Endothelial cell of hepatic sinusoid (primary cell): ENCODE measurements at regions not wholly inside any gene's neighbourhood (a gene's known extent, or its start where the extent isn't known, plus 50 kb on each side); places are given as distances from the start of the nearest gene placed in this dataset.

Source experiments
- in situ Hi-C: cut with HindIII; loops from 2 replicates; pipeline ENCODE4 v1.10.0; 2017; ENCODE audit warnings: low sequenced_read_pairs

DNA sequence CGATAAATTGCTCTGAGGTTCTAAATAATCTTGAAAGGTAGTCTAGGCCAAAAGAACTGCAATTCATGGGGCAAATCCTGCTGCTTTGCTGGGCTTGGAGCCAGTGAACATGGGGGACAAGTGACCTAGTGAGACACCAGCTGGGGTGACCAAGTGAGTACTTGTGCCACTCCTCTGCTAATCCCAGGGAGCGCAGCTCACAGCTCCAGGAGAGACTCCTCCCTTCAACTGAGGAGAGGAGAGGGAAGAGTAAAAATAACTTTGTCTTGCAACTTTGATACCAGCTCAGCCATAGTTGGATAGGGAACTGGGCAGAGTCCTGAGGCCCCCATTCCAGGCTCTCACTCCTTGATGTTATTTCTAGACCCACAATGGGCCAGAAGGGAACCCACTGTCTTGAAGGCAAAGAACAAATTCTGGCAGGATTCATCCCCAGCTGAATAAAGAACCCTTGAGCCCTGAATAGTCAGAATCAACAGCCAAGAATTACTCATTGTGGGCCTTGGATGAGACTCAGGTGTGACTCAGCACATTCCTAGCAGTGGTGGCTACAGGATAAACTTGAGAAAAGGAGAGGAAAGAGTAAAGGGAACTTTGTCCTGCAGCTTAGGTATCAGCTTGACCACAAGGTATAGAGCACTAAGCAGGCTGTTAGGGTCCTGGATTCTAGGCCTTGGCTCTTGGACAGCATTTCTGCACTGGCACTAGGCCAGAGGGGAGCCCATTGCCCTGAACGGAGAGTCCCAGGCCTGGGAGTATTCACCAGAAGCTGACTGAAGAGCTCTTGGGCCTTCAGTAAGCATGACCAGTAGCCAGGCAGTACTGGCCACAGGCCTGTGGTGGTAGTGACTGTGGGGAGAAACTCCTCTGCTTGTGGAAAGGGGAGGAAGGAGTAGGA, 288.3 kb upstream of the CDH18 start:
- in situ Hi-C loops = no loop called here

DNA sequence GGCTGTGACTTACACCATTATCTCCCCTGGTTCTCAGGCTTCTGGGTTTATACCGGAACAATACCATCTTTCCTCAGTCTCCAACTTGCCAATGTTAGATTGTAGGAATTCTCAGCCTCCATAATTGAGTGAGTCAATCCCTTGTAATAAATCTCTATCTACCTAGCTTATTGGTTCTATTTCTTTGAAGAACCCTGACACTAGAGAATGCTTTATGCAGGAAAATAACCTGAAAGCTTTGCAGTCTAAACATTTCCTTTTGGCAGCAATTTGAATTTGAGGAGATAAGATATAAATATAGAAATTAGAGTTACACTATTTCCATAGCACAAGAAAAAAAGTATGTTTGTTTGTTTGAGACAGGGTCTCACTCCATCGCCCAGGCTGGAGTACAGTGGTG, 278.1 kb upstream of the CDH18 start:
- in situ Hi-C loops = no loop called here

DNA sequence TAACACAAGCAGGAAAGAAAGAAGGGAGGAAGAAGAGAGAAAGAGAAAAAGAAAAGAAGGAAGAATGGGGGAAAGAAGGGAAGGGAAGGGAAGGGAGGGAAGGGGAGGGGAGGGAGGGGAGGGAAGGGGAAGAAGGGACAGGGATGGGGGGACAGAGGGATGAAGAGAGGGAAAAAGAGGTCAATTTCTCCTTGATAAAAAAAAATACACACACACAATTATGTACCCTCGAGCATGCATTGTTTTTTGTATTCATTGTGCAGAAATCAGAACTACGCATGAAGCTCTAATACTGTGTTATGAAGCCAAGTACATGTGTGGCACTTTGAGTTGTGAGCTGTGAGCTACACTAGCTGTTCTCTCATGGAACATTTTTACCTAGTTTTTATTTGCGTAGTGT, 274.9 kb upstream of the CDH18 start:
- in situ Hi-C loops = loop anchor here (5.0 kb wide), 1 partner anchor 34 kb away; no protein-coding TSS in a partner anchor

DNA sequence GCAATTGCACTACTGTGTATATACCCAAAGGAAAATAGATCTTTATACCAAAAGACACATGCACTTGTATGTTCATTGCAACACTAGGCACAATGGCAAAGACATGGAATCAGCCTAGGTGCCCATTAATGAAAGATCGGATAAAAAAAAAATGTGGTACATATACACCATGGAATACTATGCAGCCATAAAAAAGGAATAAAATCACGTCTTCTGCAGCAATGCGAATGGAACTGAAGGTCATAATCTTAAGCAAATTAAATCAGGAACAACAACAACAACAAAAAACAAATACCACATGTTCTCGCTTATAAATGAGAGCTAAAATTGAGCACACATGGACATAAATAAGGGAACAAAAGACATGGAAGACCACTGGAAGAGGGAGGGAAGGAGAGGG, 266.7 kb upstream of the CDH18 start:
- in situ Hi-C loops = no loop called here

DNA sequence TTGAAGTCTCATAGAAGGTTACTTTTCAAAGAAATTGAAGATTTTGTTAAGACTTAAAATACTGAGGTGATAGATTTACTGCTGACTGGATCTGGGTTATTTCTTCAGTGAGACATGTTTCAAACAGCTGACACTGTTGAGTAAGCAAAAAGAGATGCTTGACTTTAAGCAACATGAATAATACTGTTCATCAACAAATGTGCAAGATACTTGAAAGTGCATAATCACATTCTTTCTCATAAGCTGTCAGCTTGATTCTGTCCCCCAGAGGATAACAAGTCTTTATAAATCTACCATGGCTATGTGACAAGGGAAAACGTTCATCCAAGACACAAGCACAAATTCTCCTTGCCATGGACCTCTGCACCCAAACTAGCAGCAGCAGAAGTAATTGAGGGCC, 260.1 kb upstream of the CDH18 start:
- in situ Hi-C loops = no loop called here

DNA sequence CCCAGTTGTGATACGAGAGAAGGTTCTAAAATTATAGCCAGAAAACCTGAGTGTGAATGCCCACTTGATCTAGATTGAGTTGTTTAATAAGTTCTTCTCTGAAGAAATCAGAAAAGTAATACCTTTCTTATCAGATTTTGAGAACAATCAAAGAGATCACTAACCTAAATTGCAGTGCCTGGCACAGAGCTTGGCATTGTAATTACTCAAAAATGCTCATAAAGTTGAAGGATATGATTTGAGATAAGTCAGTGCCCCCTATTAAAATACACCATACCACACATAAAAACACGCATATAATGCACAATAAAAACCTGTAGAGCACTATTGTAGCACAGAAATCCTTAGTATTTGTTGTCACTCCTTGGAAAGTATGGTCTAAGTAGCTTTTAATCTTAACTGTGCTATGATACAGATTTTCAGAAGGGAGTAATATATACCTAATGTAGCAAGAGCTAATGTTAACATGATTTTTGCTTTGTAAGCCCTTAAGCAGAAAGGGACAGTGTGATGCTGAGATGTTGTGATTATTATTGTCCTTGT, 257.5 kb upstream of the CDH18 start:
- in situ Hi-C loops = no loop called here

DNA sequence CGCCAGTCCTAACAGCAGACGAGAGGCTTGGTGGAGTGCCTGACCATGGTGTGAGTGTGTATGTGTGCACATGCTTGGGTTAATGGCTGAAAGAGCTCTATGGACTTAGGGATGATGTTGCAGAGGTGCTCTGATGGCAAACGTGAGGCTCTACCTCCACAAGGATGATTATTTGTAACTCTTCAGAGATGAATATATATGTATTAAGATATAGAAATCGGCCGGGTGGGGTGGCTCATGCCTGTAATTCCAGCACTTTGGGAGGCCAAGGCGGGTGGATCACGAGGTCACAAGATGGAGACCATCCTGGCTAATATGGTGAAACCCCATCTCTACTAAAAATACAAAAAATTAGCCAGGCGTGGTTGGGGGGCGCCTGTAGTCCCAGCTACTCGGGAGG, 253.4 kb upstream of the CDH18 start:
- in situ Hi-C loops = no loop called here

DNA sequence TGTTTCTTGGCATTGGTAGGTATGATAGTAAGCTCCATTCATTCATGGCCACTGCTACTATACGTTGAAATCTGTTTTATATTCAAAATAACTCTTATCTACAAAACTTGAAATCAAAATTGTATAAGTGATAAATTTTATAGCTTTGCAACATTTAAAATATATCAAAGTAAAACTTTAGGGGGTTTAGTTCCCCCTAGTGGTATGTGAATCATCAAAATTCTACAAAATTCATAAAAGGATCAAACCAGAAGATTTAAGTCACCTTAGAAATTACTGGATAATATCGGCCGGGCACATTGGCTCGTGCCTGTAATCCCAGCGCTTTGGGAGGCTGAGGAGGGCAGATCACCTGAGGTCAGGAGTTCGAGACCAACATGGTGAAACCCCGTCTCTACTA, 243.0 kb upstream of the CDH18 start:
- in situ Hi-C loops = no loop called here

DNA sequence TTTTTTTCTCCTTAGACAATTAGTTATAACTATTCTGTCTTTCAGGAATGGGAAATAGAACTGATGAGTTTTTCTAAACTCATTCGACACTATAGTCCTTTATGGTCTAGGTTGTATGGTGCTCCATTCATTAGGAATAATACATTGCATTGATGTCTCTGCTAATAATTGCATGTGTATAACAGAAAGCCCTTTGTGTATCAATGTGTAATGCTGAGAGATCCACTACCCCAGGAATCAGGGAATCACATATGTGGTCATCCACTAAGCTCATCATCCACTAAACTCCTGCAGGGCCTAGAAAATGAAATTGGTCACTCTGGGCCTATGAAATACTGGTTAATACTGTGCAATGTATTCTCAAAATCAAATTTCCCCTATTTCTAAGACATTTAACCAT, 242.0 kb upstream of the CDH18 start:
- in situ Hi-C loops = no loop called here

DNA sequence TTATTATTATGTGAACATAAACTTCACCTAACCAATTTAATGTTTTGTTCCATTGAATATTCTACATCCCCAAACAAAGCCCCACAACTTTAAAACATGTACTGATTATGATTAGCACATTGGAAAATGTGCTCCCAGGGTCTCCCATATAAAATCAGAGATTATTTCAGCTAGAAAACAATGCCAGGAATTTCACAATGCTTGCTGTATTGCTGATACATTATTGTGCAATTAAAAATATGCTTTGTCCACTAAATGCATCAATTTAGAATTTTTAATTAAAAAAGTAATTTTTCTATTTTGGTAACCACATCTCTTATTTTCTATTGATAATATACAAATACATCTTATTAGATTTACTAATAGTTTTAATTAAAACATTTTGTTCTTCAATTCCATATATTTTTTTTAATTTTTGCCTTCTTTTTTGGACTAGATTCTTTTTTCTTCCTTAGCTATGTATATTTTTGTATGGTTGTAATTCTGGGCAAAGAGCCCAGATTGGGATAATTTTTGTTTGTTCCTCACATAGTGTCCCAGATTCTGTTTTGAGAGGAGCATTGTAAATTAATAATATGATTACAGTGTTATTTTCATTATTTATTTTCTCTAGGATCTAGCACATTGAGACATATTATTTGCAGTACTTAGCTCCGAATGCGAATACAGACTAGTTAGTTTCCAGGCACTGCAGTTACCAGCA, 241.5 kb upstream of the CDH18 start:
- in situ Hi-C loops = no loop called here

DNA sequence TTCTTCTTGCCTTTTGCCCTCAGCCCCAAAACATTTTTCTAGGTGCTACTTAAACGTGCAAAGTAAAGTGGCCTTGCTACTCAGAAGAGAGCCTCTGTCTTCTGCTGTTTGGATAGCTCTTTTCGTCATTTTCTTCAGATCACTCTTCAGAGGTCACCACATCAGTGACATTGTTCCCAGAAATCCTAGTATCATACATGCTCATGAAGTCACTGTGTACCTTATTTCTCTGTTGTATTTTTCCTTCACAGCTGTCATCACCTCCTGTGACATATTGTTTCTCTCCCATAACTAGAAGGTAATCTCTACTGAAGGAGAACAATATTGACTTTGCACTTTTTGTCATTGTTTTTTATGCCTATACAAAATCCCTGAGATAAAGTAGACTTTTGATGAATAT, 237.0 kb upstream of the CDH18 start:
- in situ Hi-C loops = no loop called here

DNA sequence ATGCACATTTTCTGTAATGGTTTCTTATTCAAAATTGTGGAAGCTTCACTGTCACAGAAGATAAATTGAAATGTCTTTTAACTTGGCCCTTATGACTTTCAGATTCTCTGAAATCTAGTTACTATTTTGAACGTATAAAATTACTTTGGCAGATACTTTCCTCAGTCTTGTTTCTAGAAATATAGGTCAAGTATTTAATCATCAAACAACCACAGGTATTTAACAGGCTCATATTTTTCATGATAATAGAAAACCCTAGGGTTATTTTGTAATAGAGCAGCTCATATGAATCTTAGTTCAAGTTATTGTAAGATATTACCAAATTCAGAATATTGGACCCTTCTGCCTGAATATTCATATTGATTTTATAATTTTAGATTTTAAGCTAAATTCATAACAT, 236.0 kb upstream of the CDH18 start:
- in situ Hi-C loops = no loop called here

DNA sequence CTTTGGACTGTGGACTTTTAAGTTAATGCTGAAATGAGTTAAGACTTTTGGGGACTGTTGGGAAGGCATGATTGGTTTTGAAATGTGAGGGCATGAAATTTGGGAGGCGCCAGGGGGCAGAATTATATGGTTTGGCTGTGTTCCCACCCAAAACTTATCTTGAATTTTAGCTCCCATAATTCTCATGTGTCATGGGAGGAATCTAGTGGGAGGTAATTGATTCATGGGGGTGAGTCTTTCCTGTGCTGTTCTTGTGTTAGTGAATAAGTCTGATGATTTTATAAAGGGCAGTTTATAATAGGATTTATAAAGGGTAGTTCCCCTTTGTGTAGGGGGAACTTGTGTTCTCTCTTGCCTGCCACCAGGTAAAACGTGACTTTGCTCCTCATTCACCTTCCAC, 235.5 kb upstream of the CDH18 start:
- in situ Hi-C loops = no loop called here

DNA sequence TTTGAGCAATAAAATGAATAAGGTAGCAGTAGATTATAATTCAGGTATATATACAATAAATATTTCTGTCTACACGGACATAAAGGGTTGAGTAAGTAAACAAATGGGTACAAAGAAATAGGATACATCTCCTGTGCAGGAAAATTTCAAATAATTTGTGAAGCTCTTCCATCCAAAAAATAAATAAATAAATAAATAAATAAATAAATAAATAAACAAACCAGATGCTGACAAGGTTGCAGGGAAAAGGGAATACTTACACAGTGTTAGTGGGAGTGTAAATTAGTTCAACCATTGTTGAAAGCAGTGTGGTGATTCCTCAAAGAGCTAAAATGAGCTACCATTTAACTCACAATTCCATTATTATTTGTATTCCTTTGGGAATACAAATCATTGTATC, 227.3 kb upstream of the CDH18 start:
- in situ Hi-C loops = no loop called here

DNA sequence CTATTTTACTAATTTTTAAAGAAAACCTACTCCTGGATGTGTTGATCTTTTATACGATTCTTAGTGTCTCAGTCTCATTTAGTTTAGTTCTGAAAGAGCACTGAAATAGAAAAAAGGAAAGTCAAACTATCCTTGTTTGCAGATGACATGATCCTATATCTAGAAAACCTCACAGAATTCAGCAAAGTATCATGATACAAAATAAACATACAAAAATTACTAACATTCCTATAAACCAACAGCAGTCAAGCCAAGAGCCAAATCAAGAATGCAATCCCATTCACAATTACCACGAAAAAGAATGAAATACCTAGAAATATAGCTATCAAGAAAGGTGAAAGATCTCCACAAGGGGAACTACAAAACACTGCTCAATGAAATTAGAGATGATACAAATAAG, 225.8 kb upstream of the CDH18 start:
- in situ Hi-C loops = no loop called here

DNA sequence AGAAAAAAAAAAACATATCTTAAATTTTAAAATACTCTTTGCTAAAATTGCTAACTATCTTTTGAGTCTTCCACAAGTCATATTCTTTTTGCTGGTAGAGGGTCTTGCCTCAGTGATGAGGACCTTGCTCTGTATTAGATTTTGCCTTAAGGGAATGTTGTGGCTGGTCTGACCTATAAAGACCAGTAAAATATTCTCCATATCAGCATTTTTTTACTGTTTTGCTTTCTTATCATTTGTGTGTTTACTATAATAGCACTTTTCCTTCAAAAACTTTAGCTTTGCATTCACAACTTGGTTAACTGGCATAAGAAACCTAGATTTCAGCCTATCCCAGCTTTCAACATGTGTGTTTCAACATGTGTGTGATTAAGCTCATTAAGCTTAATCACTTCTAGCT, 224.7 kb upstream of the CDH18 start:
- in situ Hi-C loops = no loop called here

DNA sequence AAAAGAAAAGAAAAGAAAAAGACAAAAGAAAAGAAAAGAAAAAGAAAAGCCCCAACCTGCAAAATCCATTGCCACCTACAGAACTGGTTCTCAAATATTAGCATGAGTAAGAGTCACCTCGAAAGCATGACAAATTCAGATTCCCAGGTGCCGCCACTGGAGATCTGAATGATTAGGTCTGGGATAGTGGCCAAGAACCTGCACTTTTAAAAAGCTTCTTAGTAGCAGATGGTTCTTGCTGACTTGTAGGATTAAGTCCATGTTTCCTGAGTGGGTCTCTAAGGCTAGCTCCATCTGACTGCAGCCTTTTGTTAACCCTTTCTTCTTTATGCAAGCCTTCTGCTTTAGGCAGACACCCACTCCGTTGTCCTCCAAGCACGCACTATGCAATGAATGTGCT, 178.5 kb upstream of the CDH18 start:
- in situ Hi-C loops = no loop called here

DNA sequence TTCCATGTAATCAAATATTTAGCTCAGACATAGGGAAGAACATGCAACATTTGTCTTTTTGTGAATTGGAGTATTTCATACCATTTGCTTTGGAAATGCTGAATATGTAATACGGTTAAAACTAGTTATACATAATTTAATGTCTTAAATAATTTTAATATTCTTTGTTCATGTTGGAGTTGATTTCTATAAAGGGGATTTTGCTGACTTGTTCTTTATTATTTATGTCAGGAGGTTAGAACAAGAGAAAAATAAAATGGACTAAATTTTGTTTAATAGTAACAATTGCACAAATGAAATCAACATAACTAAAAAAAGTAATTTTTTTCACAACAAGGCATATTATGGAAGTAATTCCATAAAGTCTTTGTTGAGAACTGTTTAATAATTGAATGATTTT, 170.0 kb upstream of the CDH18 start:
- in situ Hi-C loops = no loop called here

DNA sequence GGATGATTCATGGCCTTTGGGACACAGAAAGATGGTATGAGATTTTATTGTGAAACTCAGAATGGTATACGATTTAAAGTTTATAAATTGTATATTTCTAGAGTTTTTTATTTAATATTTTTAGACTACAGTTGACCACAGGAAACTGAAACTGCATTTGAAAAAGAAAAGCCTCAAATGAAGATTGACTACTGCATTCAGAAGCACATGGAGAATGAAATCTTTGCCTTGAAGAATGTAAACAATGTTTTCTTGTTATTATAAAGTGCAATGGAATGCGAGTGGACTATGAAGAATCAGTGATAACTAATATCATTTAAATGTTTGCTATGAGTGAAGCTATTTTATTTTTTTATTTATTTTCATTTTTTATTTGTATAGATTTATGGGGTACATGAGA, 169.1 kb upstream of the CDH18 start:
- in situ Hi-C loops = no loop called here

DNA sequence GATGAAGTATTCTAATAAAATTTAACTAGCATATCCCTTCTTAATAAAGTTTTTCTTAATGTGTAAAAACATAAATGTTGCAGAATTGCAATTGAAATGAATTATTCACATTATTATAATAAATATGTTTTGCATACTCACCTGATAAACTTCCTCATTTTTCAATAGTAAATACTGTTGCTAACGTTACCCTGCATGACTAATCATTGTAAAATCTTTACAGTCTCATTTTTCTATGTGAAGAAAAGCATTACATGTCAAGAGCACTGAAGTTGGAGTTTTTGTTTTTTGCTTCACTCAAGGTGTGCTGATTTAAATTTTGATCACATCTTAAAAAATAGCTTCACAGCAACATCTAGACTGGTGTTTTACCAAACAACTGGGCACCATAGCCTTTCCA, 157.2 kb upstream of the CDH18 start:
- in situ Hi-C loops = no loop called here

DNA sequence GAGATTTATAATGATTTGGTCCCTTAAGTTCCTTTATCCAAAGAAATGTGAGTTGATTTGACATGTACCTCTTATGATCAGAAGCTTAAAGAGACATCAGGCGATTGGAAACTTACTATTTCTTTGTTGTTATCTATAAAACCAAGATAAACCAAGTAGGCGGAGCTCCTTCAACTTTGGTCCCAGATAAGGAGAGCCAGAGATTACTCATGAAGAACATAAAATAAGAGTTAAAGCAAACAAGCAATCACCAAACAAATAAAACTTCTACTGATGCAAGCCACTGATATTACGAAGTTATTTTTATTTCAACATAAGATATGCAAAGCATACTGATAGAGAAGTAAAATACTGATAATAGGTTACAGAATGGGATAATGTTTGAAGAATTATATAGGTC, 141.5 kb upstream of the CDH18 start:
- in situ Hi-C loops = no loop called here

DNA sequence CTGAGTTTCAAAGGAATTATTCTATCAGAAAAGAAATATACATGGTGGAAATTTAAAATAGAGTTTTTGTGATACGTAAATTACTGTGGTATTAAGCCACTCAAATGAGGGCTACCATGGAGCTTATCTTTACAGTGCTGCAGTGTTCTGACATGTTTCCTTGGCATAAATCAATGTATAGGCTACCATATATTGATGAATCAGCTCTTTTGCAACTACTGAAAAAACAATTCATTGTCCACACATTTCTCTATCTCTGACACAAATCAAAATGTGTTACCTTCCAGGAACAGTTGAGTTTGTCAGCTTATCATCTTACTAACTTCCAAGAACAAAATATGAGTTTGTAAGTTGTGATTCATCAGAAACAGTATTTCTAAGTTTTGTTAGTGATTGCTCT, 140.3 kb upstream of the CDH18 start:
- in situ Hi-C loops = no loop called here
